ENCODE measurements at regions not wholly inside any gene's neighbourhood (a gene's known extent, or its start where the extent isn't known, plus 50 kb on each side); places are given as distances from the start of the nearest gene placed in this dataset.

- no peak for TF ChIP-seq POLR2A (IDR thresholded peaks at IDR 0.05; ENCODE audit: low read depth, low read length)
- TF ChIP-seq, protein P1, sequence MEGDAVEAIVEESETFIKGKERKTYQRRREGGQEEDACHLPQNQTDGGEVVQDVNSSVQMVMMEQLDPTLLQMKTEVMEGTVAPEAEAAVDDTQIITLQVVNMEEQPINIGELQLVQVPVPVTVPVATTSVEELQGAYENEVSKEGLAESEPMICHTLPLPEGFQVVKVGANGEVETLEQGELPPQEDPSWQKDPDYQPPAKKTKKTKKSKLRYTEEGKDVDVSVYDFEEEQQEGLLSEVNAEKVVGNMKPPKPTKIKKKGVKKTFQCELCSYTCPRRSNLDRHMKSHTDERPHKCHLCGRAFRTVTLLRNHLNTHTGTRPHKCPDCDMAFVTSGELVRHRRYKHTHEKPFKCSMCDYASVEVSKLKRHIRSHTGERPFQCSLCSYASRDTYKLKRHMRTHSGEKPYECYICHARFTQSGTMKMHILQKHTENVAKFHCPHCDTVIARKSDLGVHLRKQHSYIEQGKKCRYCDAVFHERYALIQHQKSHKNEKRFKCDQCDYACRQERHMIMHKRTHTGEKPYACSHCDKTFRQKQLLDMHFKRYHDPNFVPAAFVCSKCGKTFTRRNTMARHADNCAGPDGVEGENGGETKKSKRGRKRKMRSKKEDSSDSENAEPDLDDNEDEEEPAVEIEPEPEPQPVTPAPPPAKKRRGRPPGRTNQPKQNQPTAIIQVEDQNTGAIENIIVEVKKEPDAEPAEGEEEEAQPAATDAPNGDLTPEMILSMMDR (IDR thresholded peaks at IDR 0.05; ENCODE audit: extremely low read depth in 1 of 2, insufficient read depth in 1 of 2, low read depth in 1 of 2, low read length in 2 of 2): no peak
- no peak for TF ChIP-seq JUN (IDR thresholded peaks at IDR 0.05; ENCODE audit: borderline replicate concordance, insufficient read depth, insufficient read length, low read depth)
- no peak for TF ChIP-seq GATA2 (IDR thresholded peaks at IDR 0.05; ENCODE audit: insufficient read depth, insufficient read length, low read depth, low read length)
- TF ChIP-seq EZH2 (IDR thresholded peaks at IDR 0.05; ENCODE audit: borderline replicate concordance, low read depth, low read length, severe bottlenecking): no peak
- no peak for TF ChIP-seq MYC (IDR thresholded peaks at IDR 0.05; ENCODE audit: low read depth, low read length)
- TF ChIP-seq POLR2AphosphoS5 (IDR thresholded peaks at IDR 0.05; ENCODE audit: insufficient read depth, low read depth, low read length): no peak
- TF ChIP-seq, protein P2, sequence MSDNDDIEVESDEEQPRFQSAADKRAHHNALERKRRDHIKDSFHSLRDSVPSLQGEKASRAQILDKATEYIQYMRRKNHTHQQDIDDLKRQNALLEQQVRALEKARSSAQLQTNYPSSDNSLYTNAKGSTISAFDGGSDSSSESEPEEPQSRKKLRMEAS (IDR thresholded peaks at IDR 0.05; ENCODE audit: insufficient read depth, insufficient read length): no peak
Measured at GRCh38 chr1:195909061-195909460, 699.2 kb downstream of the KCNT2 start.
